SK-N-SH treated with all-trans-retinoic acid at 6 μM for 48 hours (cell line): ENCODE measurements at regions not wholly inside any gene's neighbourhood (a gene's known extent, or its start where the extent isn't known, plus 50 kb on each side); places are given as distances from the start of the nearest gene placed in this dataset.

Source experiments
- ATAC-seq: fragments of 200-7000 bp; cut with Tn5 transposase; 3 replicates; pipeline ENCODE4 v1.9.1; 2020; ENCODE audit warnings: mild to moderate bottlenecking, moderate library complexity
- ARNTL ChIP-seq: fragments of 450-650 bp; formaldehyde crosslinking; IDR thresholded peaks from 2 replicates; pipeline ENCODE4 v1.5.0; 2020; ENCODE audit warnings: low read depth, mild to moderate bottlenecking, moderate library complexity, borderline replicate concordance
- CSDC2 ChIP-seq: fragments of 250-450 bp; sonication (Bioruptor Pico); IDR thresholded peaks from 2 replicates; pipeline ENCODE4 v1.5.0; 2020; ENCODE audit warnings: mild to moderate bottlenecking, moderate library complexity
- CSRNP3 ChIP-seq: fragments of 250-450 bp; sonication (Bioruptor Pico); IDR thresholded peaks from 2 replicates; pipeline ENCODE4 v1.5.1; 2021; ENCODE audit warnings: mild to moderate bottlenecking, moderate library complexity
- ESRRG ChIP-seq: fragments of 250-450 bp; sonication (Bioruptor Pico); IDR thresholded peaks from 2 replicates; pipeline ENCODE4 v1.6.1; 2021; ENCODE audit warnings: mild to moderate bottlenecking
- GLIS3 ChIP-seq: fragments of 250-450 bp; sonication (Bioruptor Pico); IDR thresholded peaks from 2 replicates; pipeline ENCODE4 v1.5.0; 2020; ENCODE audit warnings: mild to moderate bottlenecking, moderate library complexity
- ISL1 ChIP-seq: fragments of 250-450 bp; sonication (Bioruptor Pico); IDR thresholded peaks from 2 replicates; pipeline ENCODE4 v2.1.2; 2022; ENCODE audit warnings: mild to moderate bottlenecking, moderate library complexity
- OSR1 ChIP-seq: fragments of 250-450 bp; sonication (Bioruptor Pico); IDR thresholded peaks from 2 replicates; pipeline ENCODE4 v1.8.0; 2022; ENCODE audit warnings: moderate library complexity, mild to moderate bottlenecking, inconsistent platforms
- POU6F1 ChIP-seq: fragments of 250-450 bp; sonication (Bioruptor Pico); IDR thresholded peaks from 2 replicates; pipeline ENCODE4 v1.8.0; 2021; ENCODE audit warnings: low read depth, mild to moderate bottlenecking, moderate library complexity, borderline replicate concordance
- RARB ChIP-seq: fragments of 250-450 bp; sonication (Bioruptor Pico); IDR thresholded peaks from 2 replicates; pipeline ENCODE4 v1.8.0; 2021; ENCODE audit warnings: mild to moderate bottlenecking, moderate library complexity
- SNAI2 ChIP-seq: fragments of 250-450 bp; sonication (Bioruptor Pico); IDR thresholded peaks from 2 replicates; pipeline ENCODE4 v1.5.0; 2020; ENCODE audit warnings: mild to moderate bottlenecking, moderate library complexity
- TCF4 ChIP-seq: fragments of 250-450 bp; sonication (Bioruptor Pico); IDR thresholded peaks from 2 replicates; pipeline ENCODE4 v1.8.0; 2021; ENCODE audit warnings: mild to moderate bottlenecking, moderate library complexity, borderline replicate concordance
- TOX ChIP-seq: fragments of 250-450 bp; sonication (Bioruptor Pico); IDR thresholded peaks from 2 replicates; pipeline ENCODE4 v1.8.0; 2021; ENCODE audit warnings: mild to moderate bottlenecking, moderate library complexity, borderline replicate concordance
- ZNF70 ChIP-seq: fragments of 450-650 bp; formaldehyde crosslinking; IDR thresholded peaks from 2 replicates; pipeline ENCODE4 v1.5.0; 2020; ENCODE audit warnings: mild to moderate bottlenecking, moderate library complexity
- ZNF8 ChIP-seq: fragments of 450-650 bp; formaldehyde crosslinking; IDR thresholded peaks from 2 replicates; pipeline ENCODE4 v1.5.0; 2020; ENCODE audit warnings: mild to moderate bottlenecking, moderate library complexity
- TF ChIP-seq, protein P1 (sequence below): fragments of 250-450 bp; sonication (Bioruptor Pico); IDR thresholded peaks from 2 replicates; pipeline ENCODE4 v1.5.1; 2020; ENCODE audit warnings: low read depth, mild to moderate bottlenecking, moderate library complexity
- TF ChIP-seq, protein P2 (sequence below): fragments of 250-450 bp; sonication (Bioruptor Pico); IDR thresholded peaks from 2 replicates; pipeline ENCODE4 v1.5.0; 2020; ENCODE audit warnings: mild to moderate bottlenecking, moderate library complexity
- TF ChIP-seq, protein P3 (sequence below): fragments of 250-450 bp; sonication (Bioruptor Pico); IDR thresholded peaks from 2 replicates; pipeline ENCODE4 v1.8.0; 2020; ENCODE audit warnings: mild to moderate bottlenecking, moderate library complexity, borderline replicate concordance

DNA sequence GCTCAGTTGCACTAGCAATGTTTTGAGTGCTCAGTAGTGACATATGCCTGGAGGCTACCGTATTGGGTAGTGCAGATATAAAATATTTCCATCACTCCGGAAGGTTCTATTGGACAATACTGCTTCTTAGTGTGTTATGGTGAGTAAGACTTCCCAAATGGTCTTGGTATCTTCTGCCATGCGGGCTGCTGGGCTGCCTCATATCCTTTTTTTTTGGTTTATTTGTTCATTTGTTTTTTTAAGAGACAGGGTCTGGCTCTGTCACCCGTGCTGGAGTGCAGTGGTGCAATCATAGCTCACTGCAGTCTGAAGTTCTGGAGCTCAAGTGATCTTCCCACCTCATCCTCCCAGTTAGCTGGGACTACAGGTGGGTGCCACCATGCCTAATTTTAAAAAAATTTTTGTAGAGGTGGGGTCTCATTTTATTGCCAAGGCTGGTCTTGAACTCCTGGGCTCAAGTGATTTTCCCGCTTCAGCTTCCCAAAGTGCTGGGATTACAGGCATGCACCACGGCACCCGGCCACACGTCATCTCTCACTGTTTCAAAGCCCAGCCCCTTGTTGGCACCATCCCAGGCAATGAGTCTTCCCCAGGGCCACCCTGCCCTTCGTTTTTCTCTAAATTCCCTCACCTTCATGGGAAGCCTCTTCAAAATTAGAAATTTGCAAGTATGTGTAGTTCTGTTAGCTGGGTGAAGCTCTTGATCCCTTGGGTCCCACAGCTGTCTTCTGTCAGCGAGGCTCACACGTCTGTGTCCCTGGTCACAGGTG is 111.0 kb upstream of the KLF14 start (continued):
- TF ChIP-seq, protein P1, sequence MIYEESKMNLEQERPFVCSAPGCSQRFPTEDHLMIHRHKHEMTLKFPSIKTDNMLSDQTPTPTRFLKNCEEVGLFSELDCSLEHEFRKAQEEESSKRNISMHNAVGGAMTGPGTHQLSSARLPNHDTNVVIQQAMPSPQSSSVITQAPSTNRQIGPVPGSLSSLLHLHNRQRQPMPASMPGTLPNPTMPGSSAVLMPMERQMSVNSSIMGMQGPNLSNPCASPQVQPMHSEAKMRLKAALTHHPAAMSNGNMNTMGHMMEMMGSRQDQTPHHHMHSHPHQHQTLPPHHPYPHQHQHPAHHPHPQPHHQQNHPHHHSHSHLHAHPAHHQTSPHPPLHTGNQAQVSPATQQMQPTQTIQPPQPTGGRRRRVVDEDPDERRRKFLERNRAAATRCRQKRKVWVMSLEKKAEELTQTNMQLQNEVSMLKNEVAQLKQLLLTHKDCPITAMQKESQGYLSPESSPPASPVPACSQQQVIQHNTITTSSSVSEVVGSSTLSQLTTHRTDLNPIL (CRISPR knock-in tag), result no peak
- TF ChIP-seq OSR1 (CRISPR knock-in tag), result no peak
- no peak for TF ChIP-seq GLIS3 (CRISPR knock-in tag)
- TF ChIP-seq RARB (CRISPR knock-in tag), result no peak
- TF ChIP-seq, protein P2, sequence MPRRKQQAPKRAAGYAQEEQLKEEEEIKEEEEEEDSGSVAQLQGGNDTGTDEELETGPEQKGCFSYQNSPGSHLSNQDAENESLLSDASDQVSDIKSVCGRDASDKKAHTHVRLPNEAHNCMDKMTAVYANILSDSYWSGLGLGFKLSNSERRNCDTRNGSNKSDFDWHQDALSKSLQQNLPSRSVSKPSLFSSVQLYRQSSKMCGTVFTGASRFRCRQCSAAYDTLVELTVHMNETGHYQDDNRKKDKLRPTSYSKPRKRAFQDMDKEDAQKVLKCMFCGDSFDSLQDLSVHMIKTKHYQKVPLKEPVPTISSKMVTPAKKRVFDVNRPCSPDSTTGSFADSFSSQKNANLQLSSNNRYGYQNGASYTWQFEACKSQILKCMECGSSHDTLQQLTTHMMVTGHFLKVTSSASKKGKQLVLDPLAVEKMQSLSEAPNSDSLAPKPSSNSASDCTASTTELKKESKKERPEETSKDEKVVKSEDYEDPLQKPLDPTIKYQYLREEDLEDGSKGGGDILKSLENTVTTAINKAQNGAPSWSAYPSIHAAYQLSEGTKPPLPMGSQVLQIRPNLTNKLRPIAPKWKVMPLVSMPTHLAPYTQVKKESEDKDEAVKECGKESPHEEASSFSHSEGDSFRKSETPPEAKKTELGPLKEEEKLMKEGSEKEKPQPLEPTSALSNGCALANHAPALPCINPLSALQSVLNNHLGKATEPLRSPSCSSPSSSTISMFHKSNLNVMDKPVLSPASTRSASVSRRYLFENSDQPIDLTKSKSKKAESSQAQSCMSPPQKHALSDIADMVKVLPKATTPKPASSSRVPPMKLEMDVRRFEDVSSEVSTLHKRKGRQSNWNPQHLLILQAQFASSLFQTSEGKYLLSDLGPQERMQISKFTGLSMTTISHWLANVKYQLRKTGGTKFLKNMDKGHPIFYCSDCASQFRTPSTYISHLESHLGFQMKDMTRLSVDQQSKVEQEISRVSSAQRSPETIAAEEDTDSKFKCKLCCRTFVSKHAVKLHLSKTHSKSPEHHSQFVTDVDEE, result no peak

DNA sequence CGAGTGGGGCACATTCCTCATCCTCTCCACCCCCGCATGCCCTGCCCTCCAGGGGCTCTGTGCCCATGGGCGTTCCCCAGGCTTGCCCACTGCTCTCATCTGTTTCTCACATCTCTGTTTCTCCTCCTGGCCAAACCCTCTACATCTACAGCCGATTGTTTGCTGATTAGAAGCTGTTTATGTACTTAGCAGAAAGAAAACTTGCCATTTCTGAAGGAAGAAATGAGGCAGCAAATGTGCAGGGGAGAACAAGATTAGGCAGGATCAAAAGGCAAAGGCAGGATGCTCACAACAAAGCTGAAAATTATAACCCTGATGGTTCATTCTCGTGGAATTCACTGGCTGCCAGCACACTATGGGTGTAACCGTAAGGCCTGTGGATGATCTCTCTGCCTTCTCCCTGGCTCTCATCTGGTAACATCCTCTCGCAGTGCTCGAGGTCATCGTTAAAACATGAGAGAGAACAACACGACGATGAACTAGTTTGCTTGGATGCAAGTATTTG is 111.6 kb upstream of the KLF14 start:
- ATAC-seq, result peak; percentile 87
- no peak for TF ChIP-seq TOX
- no peak for TF ChIP-seq ISL1 (CRISPR knock-in tag)
- no peak for TF ChIP-seq TCF4 (CRISPR knock-in tag)

DNA sequence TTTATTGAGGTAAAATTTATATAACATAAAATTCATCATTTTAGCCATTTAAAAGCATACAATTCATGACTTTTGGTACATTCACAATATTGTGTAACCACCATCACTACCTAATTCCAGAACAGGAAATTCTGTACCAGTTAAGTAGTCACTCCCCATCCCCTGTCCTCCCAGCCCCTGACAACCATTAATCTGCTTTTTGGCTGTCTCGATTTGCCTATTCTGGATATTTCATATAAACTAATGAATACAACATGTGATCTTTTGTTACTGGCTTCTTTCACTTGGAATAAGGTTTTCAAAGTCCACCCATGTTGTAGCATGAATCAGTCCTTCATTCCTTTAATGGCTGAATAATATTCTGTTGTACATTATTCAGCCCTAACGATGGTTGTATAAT is 115.6 kb upstream of the KLF14 start:
- no peak for ATAC-seq
- TF ChIP-seq ZNF70 (CRISPR knock-in tag) (peak; percentile 69; the same call in 1 of the 2 replicates), SNAI2 (CRISPR knock-in tag) (no peak)
- TF ChIP-seq, protein P3, sequence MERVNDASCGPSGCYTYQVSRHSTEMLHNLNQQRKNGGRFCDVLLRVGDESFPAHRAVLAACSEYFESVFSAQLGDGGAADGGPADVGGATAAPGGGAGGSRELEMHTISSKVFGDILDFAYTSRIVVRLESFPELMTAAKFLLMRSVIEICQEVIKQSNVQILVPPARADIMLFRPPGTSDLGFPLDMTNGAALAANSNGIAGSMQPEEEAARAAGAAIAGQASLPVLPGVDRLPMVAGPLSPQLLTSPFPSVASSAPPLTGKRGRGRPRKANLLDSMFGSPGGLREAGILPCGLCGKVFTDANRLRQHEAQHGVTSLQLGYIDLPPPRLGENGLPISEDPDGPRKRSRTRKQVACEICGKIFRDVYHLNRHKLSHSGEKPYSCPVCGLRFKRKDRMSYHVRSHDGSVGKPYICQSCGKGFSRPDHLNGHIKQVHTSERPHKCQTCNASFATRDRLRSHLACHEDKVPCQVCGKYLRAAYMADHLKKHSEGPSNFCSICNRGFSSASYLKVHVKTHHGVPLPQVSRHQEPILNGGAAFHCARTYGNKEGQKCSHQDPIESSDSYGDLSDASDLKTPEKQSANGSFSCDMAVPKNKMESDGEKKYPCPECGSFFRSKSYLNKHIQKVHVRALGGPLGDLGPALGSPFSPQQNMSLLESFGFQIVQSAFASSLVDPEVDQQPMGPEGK (CRISPR knock-in tag), result no peak

DNA sequence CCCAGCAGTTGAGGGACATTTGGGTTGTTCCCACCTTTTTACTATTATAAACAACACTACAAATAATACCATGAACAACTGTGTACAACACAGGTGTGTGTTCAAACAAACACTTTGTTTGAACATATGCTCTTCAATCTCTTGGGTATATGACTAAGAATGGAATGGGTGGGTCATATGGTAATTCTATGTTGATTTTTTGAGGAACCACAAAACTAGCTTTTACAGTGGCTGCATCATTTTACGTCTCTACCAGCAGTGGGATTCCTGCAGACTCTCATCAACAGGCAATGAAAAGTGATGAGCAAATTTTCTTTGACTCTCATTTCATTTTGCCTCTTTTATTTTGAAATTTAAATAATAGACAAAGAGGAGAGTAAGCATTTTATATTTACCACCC is 116.9 kb upstream of the KLF14 start:
- TF ChIP-seq CSDC2 (CRISPR knock-in tag), result no peak
- TF ChIP-seq POU6F1 (CRISPR knock-in tag), result no peak
- TF ChIP-seq ZNF8, result no peak
- no peak for TF ChIP-seq TOX
- no peak for TF ChIP-seq CSRNP3 (CRISPR knock-in tag)
- TF ChIP-seq ESRRG, result no peak
- no peak for TF ChIP-seq ZNF70 (CRISPR knock-in tag)
- TF ChIP-seq SNAI2 (CRISPR knock-in tag), result no peak
- no peak for TF ChIP-seq RARB (CRISPR knock-in tag)
- TF ChIP-seq, all 23 proteins: peak for 0
- no peak for ATAC-seq

DNA sequence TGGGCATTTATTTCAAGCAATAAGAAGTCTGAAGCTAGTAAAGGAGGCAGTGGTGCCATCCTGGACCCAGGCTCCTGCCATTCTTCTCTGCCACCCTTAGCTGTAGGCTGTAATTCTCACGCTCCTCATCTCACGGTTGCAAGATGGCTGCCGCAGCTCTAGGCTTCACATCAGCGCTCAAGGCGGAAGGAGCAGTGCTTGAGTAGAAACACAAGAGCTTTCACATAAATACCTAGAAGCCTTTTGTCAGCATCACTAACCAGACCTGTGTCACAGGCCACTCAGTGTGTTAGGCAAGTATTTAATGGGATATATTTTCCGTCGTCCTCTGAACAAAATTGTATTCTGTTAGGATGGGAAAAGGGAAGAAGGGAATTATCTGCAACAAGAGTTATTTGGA is 118.9 kb upstream of the KLF14 start:
- TF ChIP-seq TCF4 (CRISPR knock-in tag) (no peak), ARNTL (CRISPR knock-in tag) (no peak)
- TF ChIP-seq, all 23 proteins: peak for 0
- no peak for ATAC-seq
